ENCODE measurements at regions not wholly inside any gene's neighbourhood (a gene's known extent, or its start where the extent isn't known, plus 50 kb on each side); places are given as distances from the start of the nearest gene placed in this dataset.

DNA sequence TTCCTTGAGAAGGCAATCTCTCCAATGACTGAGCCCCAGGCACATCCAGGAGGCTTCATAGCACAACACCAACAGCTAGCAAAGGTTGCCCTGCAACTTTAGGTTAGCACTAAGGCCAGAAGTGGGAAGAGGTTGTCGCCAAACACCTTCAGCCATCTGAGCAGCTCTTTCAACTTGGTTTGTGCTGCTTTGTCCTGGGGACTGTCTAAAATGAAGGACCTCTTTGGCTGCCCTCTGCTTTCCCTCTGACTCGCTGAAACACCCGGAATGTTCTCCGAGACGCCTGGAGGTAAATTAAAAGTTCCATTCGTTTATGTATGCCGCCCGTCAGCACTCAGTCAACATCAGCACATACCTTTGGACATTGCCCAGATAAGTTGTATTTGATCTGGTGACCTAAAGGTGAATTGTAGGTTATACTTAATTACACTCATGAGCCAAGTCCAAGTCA is 121.2 kb upstream of the NR2F2 start (continued):
- TF ChIP-seq FOXP4 (CRISPR knock-in tag; IDR thresholded peaks at IDR 0.05) (peak; percentile 71), ZSCAN21 (CRISPR knock-in tag; IDR thresholded peaks at IDR 0.05; ENCODE audit: borderline replicate concordance) (no peak), EP300 (IDR thresholded peaks at IDR 0.05; ENCODE audit: low read depth in 2 of 2, low read length in 2 of 2) (peak in 1 of 2 experiments; percentile 90; a peak in 3 of 4 replicates), EP300 (CRISPR knock-in tag; IDR thresholded peaks at IDR 0.05; ENCODE audit: borderline replicate concordance) (no peak; the same call in 1 of the 2 replicates), ZNF280B (CRISPR knock-in tag; IDR thresholded peaks at IDR 0.05; ENCODE audit: borderline replicate concordance) (no peak), ISL2 (CRISPR knock-in tag; IDR thresholded peaks at IDR 0.05) (peak; percentile 91), TGIF2 (CRISPR knock-in tag; IDR thresholded peaks at IDR 0.05) (0 out of 2 replicates have a peak, but pooled peaks have one; percentile 24), SALL1 (CRISPR knock-in tag; IDR thresholded peaks at IDR 0.05) (peak; percentile 65), TBX2 (CRISPR knock-in tag; IDR thresholded peaks at IDR 0.05; ENCODE audit: borderline replicate concordance) (peak; percentile 47; the same call in 1 of the 2 replicates), FOXA1 (IDR thresholded peaks at IDR 0.05) (no peak), FOXA1 (CRISPR knock-in tag; IDR thresholded peaks at IDR 0.05) (peak; percentile 85), TBX3 (IDR thresholded peaks at IDR 0.05; ENCODE audit: borderline replicate concordance) (peak; percentile 68; the same call in 1 of the 2 replicates), POGZ (CRISPR knock-in tag; IDR thresholded peaks at IDR 0.05) (no peak), HDAC6 (IDR thresholded peaks at IDR 0.05; ENCODE audit: low read depth, low read length) (no peak), ZNF501 (CRISPR knock-in tag; IDR thresholded peaks at IDR 0.05) (0 out of 2 replicates have a peak, but pooled peaks have one; percentile 32), ZNF615 (CRISPR knock-in tag; IDR thresholded peaks at IDR 0.05; ENCODE audit: borderline replicate concordance) (no peak), PPARG (CRISPR knock-in tag; conservative IDR thresholded peaks at IDR 0.05) (0 out of 2 replicates have a peak, but pooled peaks have one; percentile 20), ZNF891 (CRISPR knock-in tag; IDR thresholded peaks at IDR 0.05) (no peak), GTF3A (CRISPR knock-in tag; conservative IDR thresholded peaks at IDR 0.05) (no peak), ARHGAP35 (CRISPR knock-in tag; IDR thresholded peaks at IDR 0.05; ENCODE audit: borderline replicate concordance) (peak; percentile 48; the same call in 1 of the 2 replicates), ZNF362 (CRISPR knock-in tag; IDR thresholded peaks at IDR 0.05; ENCODE audit: borderline replicate concordance) (no peak), ZBTB7B (CRISPR knock-in tag; IDR thresholded peaks at IDR 0.05) (0 out of 2 replicates have a peak, but pooled peaks have one; percentile 37)
- TF ChIP-seq, protein P1, sequence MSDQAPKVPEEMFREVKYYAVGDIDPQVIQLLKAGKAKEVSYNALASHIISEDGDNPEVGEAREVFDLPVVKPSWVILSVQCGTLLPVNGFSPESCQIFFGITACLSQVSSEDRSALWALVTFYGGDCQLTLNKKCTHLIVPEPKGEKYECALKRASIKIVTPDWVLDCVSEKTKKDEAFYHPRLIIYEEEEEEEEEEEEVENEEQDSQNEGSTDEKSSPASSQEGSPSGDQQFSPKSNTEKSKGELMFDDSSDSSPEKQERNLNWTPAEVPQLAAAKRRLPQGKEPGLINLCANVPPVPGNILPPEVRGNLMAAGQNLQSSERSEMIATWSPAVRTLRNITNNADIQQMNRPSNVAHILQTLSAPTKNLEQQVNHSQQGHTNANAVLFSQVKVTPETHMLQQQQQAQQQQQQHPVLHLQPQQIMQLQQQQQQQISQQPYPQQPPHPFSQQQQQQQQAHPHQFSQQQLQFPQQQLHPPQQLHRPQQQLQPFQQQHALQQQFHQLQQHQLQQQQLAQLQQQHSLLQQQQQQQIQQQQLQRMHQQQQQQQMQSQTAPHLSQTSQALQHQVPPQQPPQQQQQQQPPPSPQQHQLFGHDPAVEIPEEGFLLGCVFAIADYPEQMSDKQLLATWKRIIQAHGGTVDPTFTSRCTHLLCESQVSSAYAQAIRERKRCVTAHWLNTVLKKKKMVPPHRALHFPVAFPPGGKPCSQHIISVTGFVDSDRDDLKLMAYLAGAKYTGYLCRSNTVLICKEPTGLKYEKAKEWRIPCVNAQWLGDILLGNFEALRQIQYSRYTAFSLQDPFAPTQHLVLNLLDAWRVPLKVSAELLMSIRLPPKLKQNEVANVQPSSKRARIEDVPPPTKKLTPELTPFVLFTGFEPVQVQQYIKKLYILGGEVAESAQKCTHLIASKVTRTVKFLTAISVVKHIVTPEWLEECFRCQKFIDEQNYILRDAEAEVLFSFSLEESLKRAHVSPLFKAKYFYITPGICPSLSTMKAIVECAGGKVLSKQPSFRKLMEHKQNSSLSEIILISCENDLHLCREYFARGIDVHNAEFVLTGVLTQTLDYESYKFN (CRISPR knock-in tag; conservative IDR thresholded peaks at IDR 0.05): peak; percentile 82
